T-helper 2 cell treated with Interferon-gamma antibody and Interleukin-4, amounts not matched to agents 5 μg/mL and 100 μg/mL, for 36 hours (primary cell): ENCODE measurements at regions not wholly inside any gene's neighbourhood (a gene's known extent, or its start where the extent isn't known, plus 50 kb on each side); places are given as distances from the start of the nearest gene placed in this dataset.

ENCODE experiments used
- DNase-seq: peaks from one replicate; pipeline ENCODE4 v3.0.0; 2021; ENCODE audit warnings: low spot score
- H3K27ac Mint-ChIP-seq: one replicate; pipeline ENCODE4 v1.8.0; 2021; ENCODE audit warnings: mild to moderate bottlenecking, mixed read lengths
- H3K27me3 Mint-ChIP-seq: one replicate; pipeline ENCODE4 v1.8.0; 2021; ENCODE audit warnings: low read depth, mixed read lengths
- H3K36me3 Mint-ChIP-seq: one replicate; pipeline ENCODE4 v1.8.0; 2021; ENCODE audit warnings: low read depth, mixed read lengths
- H3K4me1 Mint-ChIP-seq: one replicate; pipeline ENCODE4 v1.8.0; 2021; ENCODE audit warnings: low read depth, mixed read lengths
- H3K4me3 Mint-ChIP-seq: one replicate; pipeline ENCODE4 v1.8.0; 2022; ENCODE audit warnings: mild to moderate bottlenecking, moderate library complexity, mixed read lengths
- H3K9me3 Mint-ChIP-seq: one replicate; pipeline ENCODE4 v1.8.0; 2021; ENCODE audit warnings: mixed read lengths

DNA sequence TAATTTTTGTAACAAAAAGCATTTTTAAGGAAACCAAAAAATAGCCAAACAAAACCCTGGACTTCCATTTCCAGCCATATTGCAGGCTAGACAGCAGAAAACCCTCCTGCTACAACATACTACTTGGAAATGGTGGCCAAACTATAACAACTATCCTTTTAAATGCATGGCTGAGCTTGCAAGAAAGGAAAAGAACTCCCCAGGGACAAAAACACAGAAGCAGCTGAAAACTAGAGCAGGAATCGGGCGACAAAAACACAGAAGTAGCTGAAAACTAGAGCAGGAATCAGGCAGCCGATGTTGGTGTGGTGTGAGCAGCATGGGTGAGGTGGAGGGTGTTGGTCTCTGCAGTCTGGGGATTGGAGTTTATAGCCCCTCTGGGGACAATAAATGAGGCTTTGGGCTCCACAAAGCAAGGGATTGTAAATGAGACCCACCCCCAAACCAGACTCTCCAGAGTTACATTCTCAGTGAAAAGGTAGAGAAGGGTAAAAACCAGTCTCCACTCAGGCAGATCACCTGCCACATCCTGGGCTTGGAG is 95.2 kb downstream of the C9orf50 start:
- H3K36me3 Mint-ChIP-seq, result peaks cover 2% of the 10 kb centered on the region
- H3K27ac Mint-ChIP-seq, result no peak overlapping the region
- no peak overlapping the region for H3K4me3 Mint-ChIP-seq
- DNase-seq, result no peak
- peaks cover 17% of the 10 kb centered on the region for H3K9me3 Mint-ChIP-seq
- H3K27me3 Mint-ChIP-seq, result peaks cover 10% of the 10 kb centered on the region
- peaks cover 2% of the 10 kb centered on the region for H3K4me1 Mint-ChIP-seq

DNA sequence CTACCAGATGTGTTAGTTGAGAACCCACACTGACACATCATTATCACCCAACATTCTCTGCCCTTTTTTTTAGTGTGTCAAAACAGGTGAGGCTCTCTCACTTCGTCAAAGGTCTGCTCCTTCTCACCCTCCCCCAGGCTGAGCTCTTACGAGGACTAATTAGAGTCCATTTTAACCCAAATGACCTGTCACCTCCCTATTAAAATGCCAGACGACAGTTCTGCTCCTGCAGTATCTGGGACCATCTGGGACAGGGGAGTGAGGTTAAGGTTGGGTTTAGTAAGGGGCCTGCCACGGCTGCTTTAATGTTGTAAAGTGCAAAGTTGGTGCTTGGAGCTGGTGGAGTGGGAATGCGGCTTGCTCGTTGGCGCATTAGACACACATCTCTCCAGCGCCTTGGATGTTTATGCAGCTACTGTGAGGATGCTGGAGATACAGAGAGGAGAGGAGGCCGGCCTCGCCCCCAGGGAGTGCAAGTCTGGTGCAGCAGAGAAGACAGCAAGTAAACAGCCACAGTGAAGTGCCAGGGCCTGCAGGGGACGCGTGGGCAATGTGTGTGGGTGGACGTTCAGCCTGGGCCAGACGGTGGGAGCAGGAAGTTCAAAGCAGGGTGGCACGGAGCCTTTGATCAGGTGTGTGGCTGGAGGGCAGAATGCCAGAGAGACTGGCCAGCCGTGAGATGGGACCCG is 96.2 kb downstream of the C9orf50 start:
- H3K27me3 Mint-ChIP-seq, result peaks cover 10% of the 10 kb centered on the region
- H3K27ac Mint-ChIP-seq, result no peak overlapping the region
- H3K36me3 Mint-ChIP-seq, result peaks cover 2% of the 10 kb centered on the region
- H3K4me1 Mint-ChIP-seq, result no peaks in the 10 kb centered on the region
- H3K4me3 Mint-ChIP-seq, result no peak overlapping the region
- H3K9me3 Mint-ChIP-seq, result peaks cover 17% of the 10 kb centered on the region
- DNase-seq, result no peak

DNA sequence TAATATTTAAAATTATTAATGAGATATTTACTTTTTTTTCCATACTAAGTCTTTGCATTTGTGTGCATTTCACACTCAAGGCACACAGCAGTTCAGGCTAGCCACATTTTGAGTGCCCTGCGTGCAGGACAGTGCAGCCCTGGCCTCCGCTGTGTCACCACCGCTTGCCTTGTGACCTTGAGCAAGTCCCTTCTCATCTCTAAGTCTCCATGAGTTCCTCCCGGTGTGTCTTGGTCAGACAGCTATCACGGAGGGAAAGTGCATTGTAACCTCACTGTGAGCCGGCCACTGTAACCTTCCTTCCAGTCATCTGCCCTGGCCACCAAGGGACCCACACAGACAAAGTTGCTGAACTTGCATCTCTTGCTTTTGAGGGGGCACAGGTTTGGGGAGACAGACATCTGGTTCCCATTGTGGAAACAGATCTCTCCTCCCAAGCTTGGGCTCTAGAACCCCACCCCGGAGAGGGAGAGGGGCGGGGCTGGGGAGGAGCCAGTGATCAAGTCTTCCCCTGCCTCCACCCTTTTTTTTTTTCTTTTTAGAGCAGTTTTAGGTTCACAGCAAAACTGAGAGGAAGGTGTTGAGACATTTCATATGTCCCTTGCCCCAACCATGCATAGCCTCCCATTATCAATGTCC is 96.8 kb downstream of the C9orf50 start:
- no peak overlapping the region for H3K27ac Mint-ChIP-seq
- no peak for DNase-seq
- peaks cover 10% of the 10 kb centered on the region for H3K27me3 Mint-ChIP-seq
- H3K36me3 Mint-ChIP-seq, result peaks cover 2% of the 10 kb centered on the region
- H3K4me1 Mint-ChIP-seq, result no peaks in the 10 kb centered on the region
- H3K9me3 Mint-ChIP-seq, result peaks cover 17% of the 10 kb centered on the region
- H3K4me3 Mint-ChIP-seq, result no peak overlapping the region

DNA sequence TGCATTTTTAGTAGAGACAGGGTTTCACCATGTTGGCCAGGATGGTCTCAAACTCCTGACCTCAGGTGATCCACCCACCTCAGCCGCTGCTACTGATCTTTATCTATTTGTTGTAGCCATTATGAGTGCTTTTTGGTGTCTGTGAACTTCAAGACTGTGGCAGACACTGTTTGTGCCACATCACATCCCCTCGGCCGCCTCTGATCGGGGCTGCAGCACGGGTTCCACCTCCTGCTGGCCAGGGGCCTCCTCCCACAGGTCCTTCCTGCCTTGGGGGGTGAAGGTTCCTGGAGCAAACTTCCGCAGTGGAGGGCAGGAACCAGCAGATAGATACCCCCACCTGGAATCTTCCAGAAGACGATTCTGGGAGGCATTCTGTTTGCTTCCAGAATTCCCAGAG is 98.5 kb downstream of the C9orf50 start:
- DNase-seq, result no peak
- H3K9me3 Mint-ChIP-seq, result peaks cover 17% of the 10 kb centered on the region
- no peaks in the 10 kb centered on the region for H3K36me3 Mint-ChIP-seq
- no peak overlapping the region for H3K4me3 Mint-ChIP-seq
- H3K4me1 Mint-ChIP-seq, result no peaks in the 10 kb centered on the region
- no peak overlapping the region for H3K27ac Mint-ChIP-seq
- peaks cover 6% of the 10 kb centered on the region for H3K27me3 Mint-ChIP-seq

DNA sequence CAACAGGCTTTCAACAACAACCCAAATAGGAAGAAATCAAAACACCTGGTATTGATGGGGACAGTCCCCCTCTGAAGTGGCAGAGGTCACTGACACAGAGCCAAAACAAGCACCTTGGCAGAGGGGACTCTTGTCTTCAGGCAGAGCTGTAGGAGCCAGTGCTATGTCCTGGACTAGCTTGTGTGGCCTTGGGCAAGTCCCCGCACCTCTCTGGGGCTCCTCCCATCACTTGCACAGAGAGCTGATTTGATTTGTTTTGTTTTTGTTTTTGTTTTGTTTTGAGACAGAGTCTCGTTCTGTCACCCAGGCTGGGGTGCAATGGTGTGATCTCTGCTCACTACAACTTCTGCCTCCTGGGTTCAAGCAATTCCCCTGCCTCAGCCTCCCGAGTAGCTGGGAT is 100.8 kb downstream of the C9orf50 start:
- Mint-ChIP-seq H3K27ac (no peak overlapping the region), H3K36me3 (peaks cover 5% of the 10 kb centered on the region), H3K27me3 (peaks cover 4% of the 10 kb centered on the region), H3K4me1 (no peaks in the 10 kb centered on the region), H3K9me3 (peaks cover 18% of the 10 kb centered on the region), H3K4me3 (no peak overlapping the region)
- no peak for DNase-seq

DNA sequence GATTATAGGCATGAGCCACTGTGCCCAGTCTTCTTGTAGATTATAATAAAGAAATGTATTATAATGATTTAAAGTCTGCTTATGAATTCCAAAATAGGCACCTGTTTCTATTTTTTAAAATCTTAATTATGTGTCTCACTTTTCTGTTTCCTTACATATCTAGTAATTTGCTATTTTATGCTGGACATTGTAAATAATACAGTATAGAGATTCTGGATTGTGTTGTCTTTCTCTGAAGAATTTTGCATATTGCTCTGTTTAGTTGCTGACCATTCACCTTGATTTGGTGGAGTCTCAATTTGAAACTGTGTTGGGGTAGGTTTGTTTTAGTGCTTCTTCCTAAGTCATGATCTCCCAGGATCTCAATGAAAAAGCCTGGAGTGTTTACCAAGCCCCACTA is 102.8 kb downstream of the C9orf50 start:
- no peak overlapping the region for H3K27ac Mint-ChIP-seq
- peaks cover 9% of the 10 kb centered on the region for H3K36me3 Mint-ChIP-seq
- H3K4me1 Mint-ChIP-seq, result no peaks in the 10 kb centered on the region
- H3K4me3 Mint-ChIP-seq, result no peak overlapping the region
- peaks cover 2% of the 10 kb centered on the region for H3K27me3 Mint-ChIP-seq
- H3K9me3 Mint-ChIP-seq, result peaks cover 25% of the 10 kb centered on the region
- no peak for DNase-seq

DNA sequence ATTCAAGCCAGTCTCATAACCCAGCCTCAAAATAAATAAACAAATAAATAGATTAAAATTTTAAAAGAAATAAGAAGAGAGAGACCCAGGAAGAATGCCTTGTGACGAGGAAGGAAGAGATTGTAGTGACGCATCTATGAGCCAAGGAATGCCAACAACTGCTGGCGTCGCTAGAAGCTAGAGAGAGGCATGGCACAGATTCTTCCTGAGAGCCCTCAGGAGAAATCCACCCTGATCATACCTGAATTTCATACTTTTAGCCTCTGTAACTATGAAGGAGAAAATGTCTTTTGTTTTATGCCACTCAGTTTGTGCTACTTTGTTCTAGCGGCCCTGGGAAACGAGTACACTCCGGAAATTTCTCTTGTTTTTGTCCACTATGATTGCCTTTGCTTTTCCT is 103.9 kb downstream of the C9orf50 start:
- no peak overlapping the region for H3K4me3 Mint-ChIP-seq
- H3K27ac Mint-ChIP-seq, result no peak overlapping the region
- H3K27me3 Mint-ChIP-seq, result peaks cover 2% of the 10 kb centered on the region
- H3K36me3 Mint-ChIP-seq, result peaks cover 9% of the 10 kb centered on the region
- peaks cover 33% of the 10 kb centered on the region for H3K9me3 Mint-ChIP-seq
- no peaks in the 10 kb centered on the region for H3K4me1 Mint-ChIP-seq
- no peak for DNase-seq

DNA sequence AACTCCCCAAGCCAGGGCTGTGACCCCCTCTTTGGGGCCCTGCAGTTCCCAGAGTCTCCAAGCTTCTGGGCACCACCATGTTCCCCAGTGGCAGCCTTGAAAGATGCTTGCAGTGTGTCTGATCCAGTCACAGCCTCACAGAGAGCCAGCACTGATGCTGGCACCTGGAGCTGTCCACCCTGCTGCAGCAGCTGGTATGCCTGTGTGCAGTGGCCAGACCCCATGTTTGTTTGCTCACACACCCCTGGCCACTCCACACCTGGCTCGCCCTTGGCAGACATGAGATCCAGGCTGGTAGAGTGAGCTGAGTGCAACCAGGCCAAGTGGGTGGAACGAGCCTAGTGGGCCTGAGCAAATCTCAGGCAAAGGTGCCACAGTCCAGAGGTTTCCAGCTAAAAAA is 106.0 kb downstream of the C9orf50 start:
- H3K4me3 Mint-ChIP-seq, result no peak overlapping the region
- DNase-seq, result no peak
- H3K4me1 Mint-ChIP-seq, result no peaks in the 10 kb centered on the region
- H3K36me3 Mint-ChIP-seq, result peaks cover 9% of the 10 kb centered on the region
- H3K27me3 Mint-ChIP-seq, result no peaks in the 10 kb centered on the region
- H3K9me3 Mint-ChIP-seq, result peaks cover 34% of the 10 kb centered on the region
- H3K27ac Mint-ChIP-seq, result no peak overlapping the region

DNA sequence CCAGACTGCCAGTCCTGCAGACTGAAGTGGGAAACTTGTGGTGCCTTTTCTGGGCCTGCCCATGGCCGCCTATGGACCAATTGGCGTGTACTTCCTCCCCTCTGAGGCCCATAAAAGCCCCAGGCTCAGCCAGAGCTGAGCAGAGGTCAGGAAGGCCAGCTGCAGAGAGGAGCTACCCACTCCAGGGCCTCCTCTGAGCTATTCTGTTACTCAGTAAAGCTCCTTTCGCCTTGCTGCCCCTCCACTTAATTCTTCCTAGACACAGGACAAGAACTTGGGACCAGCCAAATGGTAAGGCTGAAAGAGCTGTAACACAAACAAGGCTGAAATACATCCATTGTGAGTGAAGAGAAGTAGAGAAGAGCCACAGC is 106.4 kb downstream of the C9orf50 start:
- Mint-ChIP-seq H3K27me3 (no peaks in the 10 kb centered on the region), H3K4me3 (no peak overlapping the region), H3K36me3 (peaks cover 9% of the 10 kb centered on the region), H3K4me1 (no peaks in the 10 kb centered on the region), H3K9me3 (peaks cover 34% of the 10 kb centered on the region), H3K27ac (no peak overlapping the region)
- no peak for DNase-seq

DNA sequence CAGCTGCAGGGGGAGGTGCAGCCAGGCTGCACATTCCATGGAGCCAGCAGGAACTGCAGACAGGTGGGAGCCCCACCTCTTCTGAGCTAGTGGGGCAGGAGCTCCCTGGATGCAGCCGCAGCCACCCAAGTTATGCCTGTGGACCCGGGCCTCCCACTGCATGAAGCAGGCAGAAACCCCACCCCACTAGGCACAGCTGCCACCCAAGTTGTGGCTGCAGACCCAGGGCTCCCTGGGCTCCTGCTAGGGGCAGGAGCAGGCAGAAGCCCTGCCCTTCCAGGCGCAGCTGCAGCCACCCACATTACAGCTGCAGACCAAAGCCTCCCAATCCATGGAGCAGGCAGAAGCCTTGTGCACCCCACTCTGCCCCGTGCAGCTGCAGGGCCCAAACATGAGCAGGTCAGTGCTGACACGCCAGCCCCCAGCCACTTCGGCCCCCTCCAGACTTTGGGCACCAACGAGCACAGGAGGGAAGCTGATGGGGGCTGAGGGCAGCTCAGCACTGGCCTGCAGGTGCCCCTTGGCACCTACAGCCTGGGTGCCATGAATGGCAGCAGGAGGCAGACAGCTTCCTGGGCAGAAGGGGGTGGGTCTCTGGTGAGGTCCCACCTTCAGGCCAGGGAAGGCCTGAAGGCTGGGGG is 106.9 kb downstream of the C9orf50 start:
- peaks cover 34% of the 10 kb centered on the region for H3K9me3 Mint-ChIP-seq
- no peak overlapping the region for H3K27ac Mint-ChIP-seq
- no peaks in the 10 kb centered on the region for H3K27me3 Mint-ChIP-seq

DNA sequence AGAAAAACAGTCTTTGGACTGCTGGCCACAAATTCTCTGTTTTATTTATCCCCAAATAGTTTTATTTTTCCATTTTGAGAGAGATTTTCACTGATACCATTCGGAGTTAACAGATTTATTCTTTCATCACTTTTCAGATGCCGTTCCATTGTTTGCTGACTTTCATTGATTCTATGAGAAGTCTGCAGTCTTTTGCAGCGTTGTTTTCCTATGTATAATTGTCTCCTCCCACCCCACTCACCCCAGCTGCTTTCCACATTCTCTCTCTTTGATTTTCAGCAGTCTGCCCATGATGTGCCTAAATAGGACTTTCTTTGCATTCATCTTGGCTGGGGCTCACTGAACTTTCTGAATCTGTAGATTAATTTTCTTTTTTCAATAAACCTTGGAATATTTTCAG is 107.6 kb downstream of the C9orf50 start:
- Mint-ChIP-seq H3K4me3 (no peak overlapping the region), H3K27ac (no peak overlapping the region), H3K4me1 (no peaks in the 10 kb centered on the region), H3K36me3 (peaks cover 9% of the 10 kb centered on the region), H3K9me3 (peaks cover 30% of the 10 kb centered on the region), H3K27me3 (no peaks in the 10 kb centered on the region)
- no peak for DNase-seq

More for the DNA sequence above, 106.9 kb downstream of the C9orf50 start:
- Mint-ChIP-seq H3K36me3 (peaks cover 9% of the 10 kb centered on the region), H3K4me3 (no peak overlapping the region), H3K4me1 (no peaks in the 10 kb centered on the region)
- no peak for DNase-seq

DNA sequence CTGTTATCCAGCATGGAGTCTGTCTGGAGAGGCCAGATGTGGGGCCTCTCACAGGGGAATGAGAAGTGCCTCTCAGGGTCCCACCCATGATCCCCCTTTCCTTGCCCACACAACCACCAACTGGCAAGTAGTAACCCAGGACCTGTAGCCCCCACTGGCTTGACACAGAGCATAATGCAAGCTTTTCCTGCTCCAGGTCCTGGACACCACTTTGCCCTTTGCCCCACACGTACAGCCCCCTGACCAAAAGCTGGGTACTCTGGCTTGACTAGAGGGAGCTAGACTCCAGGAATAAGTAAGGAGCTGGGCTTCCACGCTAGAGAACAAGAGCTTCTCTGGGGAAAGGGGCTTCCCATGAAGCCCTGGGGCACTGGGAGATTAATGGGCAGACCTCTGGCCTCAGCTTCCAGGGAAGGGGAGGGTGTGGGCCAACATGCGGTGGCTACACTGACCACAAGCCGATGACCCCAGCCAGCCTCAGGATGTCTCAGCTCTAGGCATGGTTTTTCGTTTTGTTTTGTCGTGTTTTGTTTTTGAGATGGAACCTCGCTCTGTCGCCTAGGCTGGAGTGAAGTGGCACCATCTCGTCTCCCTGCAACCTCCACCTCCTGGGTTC is 109.5 kb downstream of the C9orf50 start:
- H3K27me3 Mint-ChIP-seq, result no peaks in the 10 kb centered on the region
- H3K9me3 Mint-ChIP-seq, result peaks cover 20% of the 10 kb centered on the region
- H3K36me3 Mint-ChIP-seq, result peaks cover 9% of the 10 kb centered on the region
- H3K4me3 Mint-ChIP-seq, result no peak overlapping the region
- H3K27ac Mint-ChIP-seq, result no peak overlapping the region
- H3K4me1 Mint-ChIP-seq, result no peaks in the 10 kb centered on the region
- no peak for DNase-seq

DNA sequence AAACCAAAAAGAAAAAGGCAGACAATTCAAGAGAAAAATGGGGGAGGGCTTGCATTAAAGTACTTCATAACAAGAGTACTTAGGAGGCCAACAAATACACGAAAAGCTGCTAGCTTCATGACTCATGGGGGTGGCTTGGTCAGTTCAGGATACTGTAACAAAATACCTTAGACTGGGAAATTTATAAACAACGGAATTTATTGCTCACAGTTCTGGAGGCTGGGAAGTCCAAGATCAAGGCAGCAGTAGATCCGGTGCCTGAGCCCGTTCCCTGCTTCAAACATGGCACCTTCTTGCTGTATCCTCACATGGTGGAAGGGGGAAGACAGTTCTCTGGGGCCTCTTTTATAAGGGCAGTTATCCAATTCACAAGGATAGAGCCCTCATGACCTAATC is 111.4 kb downstream of the C9orf50 start:
- no peak for DNase-seq
- peaks cover 6% of the 10 kb centered on the region for H3K36me3 Mint-ChIP-seq
- no peak overlapping the region for H3K4me3 Mint-ChIP-seq
- peaks cover 16% of the 10 kb centered on the region for H3K9me3 Mint-ChIP-seq
- H3K4me1 Mint-ChIP-seq, result peaks cover 3% of the 10 kb centered on the region
- H3K27ac Mint-ChIP-seq, result no peak overlapping the region
- H3K27me3 Mint-ChIP-seq, result no peaks in the 10 kb centered on the region

DNA sequence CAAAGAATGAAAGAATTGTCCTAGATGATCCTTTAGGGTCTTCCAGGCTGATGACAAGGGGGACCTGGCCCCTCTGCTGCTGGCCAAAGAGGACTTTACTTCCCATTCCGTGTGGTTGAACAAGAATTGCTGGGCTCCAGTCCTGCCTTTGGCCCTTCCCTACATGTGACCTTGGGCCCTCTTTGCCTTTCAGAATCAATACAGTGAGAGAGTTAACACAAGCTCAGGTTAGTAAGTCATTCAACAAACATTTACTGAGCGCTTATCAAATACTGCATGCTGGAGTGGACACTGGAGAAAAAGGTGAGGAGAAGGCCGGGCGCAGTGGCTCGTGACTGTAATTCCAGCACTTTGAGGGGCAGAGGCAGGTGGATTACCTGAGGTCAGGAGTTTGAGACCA is 113.1 kb downstream of the C9orf50 start:
- no peak overlapping the region for H3K4me3 Mint-ChIP-seq
- H3K27me3 Mint-ChIP-seq, result no peaks in the 10 kb centered on the region
- no peak overlapping the region for H3K27ac Mint-ChIP-seq
- DNase-seq, result no peak
- H3K9me3 Mint-ChIP-seq, result peaks cover 8% of the 10 kb centered on the region
- H3K4me1 Mint-ChIP-seq, result peaks cover 7% of the 10 kb centered on the region
- peaks cover 5% of the 10 kb centered on the region for H3K36me3 Mint-ChIP-seq
